BLaER1 (cell line): ENCODE measurements at regions not wholly inside any gene's neighbourhood (a gene's known extent, or its start where the extent isn't known, plus 50 kb on each side); places are given as distances from the start of the nearest gene placed in this dataset.

Experiments
- H3K27ac ChIP-seq: shearing (Covaris generic); formaldehyde crosslinking; 2 replicates; pipeline ENCODE4 v1.8.1; 2022
- H3K27me3 ChIP-seq: shearing (Covaris generic); formaldehyde crosslinking; 2 replicates; pipeline ENCODE4 v1.8.1; 2022
- H3K36me3 ChIP-seq: shearing (Covaris generic); formaldehyde crosslinking; 2 replicates; pipeline ENCODE4 v1.8.1; 2022
- H3K4me1 ChIP-seq: shearing (Covaris generic); formaldehyde crosslinking; 2 replicates; pipeline ENCODE4 v1.8.1; 2022
- H3K4me2 ChIP-seq: shearing (Covaris generic); formaldehyde crosslinking; 2 replicates; pipeline ENCODE4 v1.8.1; 2022
- H3K4me3 ChIP-seq: shearing (Covaris generic); formaldehyde crosslinking; 2 replicates; pipeline ENCODE4 v1.8.1; 2022
- H3K9ac ChIP-seq: shearing (Covaris generic); formaldehyde crosslinking; 2 replicates; pipeline ENCODE4 v1.8.1; 2022
- H3K9me3 ChIP-seq: shearing (Covaris generic); formaldehyde crosslinking; 2 replicates; pipeline ENCODE4 v1.8.1; 2022
- H4K20me1 ChIP-seq: shearing (Covaris generic); formaldehyde crosslinking; 2 replicates; pipeline ENCODE4 v1.8.1; 2022
- Cebpa-rat ChIP-seq: shearing (Covaris generic); IDR thresholded peaks from 2 replicates; pipeline ENCODE4 v1.8.1; 2022

DNA sequence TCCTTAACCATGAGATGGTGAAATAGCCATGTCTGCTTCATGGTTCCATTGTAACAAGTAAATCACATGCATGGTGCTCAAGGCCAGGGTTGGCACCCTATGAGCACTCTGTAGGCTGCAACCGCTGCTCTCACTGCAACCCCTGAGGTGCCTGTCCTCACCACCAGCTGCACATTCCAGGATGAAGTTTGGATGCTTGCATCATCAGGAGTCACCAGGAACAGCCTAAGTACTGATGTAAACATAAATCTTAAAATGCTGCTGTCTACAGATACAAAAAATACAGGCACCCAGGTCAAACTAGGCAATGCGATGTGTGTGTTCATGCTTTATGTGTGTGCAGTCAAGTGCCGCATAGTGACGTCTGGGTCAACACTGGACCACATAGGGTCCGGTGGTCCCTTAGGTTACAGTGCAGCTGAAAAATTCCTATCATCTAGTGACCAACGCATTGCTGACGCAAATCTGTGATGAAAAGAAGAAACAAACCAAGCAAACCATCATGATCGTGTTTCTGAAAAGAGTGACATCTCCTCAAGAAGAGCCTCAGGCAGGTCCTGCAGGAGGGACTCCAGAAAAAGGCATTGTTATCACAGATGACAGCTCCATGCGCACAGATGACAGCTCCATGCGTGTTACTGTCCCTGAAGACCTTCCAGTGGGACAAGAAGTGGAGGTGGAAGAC, 234.8 kb downstream of the AUH start:
- no peaks in the 10 kb centered on the region for H3K4me1 ChIP-seq
- no peaks in the 10 kb centered on the region for H4K20me1 ChIP-seq
- no peak overlapping the region for H3K9ac ChIP-seq
- no peaks in the 10 kb centered on the region for H3K27me3 ChIP-seq
- H3K4me3 ChIP-seq = no peak overlapping the region
- H3K27ac ChIP-seq = no peak overlapping the region
- H3K4me2 ChIP-seq = no peak overlapping the region
- TF ChIP-seq Cebpa-rat = no peak
- peaks cover 19% of the 10 kb centered on the region for H3K36me3 ChIP-seq
- H3K9me3 ChIP-seq = peaks cover 40% of the 10 kb centered on the region

DNA sequence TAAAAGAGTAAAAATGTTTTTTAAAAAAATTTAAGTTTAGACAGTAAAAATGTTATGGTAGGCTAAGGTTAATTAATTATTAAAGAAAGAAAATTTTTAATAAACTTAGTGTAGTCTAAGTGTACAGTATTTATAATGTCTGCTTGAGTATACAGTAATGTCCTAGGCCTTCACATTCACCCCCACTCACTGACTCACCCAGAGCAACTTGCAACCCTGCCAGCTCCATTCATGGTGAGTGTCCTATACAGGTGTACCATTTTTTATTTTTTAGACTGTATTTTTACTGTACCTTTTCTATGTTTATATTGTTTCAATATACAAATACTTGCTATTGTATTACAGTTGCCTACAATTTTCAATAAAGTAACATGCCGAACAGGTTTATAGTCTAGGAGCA, 234.1 kb downstream of the AUH start:
- no peak overlapping the region for H3K4me2 ChIP-seq
- H4K20me1 ChIP-seq = no peaks in the 10 kb centered on the region
- no peaks in the 10 kb centered on the region for H3K4me1 ChIP-seq
- no peak overlapping the region for H3K9ac ChIP-seq
- H3K9me3 ChIP-seq = peaks cover 33% of the 10 kb centered on the region
- no peak overlapping the region for H3K27ac ChIP-seq
- peaks cover 19% of the 10 kb centered on the region for H3K36me3 ChIP-seq
- H3K27me3 ChIP-seq = no peaks in the 10 kb centered on the region
- no peak for TF ChIP-seq Cebpa-rat
- H3K4me3 ChIP-seq = no peak overlapping the region

DNA sequence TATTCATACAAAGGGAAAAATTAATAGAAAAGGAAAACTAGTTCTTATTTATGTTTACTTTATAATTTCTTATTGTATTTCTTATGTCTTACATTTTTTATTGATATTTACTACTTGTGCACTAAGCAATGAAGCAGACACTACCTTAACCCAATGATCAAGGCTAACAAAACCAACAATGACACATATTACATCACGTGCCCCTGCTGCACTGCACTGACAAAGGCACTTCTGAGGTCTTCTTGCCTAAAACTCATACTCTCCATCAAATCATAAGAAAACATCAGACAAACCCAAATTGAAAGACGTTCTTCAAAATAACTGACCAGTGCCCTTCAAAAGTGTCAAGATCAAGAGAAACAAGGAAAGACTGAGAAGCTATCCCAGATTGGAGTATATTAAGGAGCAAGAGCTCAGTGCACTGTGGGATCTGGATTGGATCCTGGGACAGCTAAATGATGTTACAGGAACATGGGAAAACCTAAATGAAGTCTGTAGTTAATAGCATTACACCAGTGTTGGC, 230.9 kb downstream of the AUH start:
- Histone ChIP-seq H3K36me3 (peaks cover 37% of the 10 kb centered on the region), H3K9ac (no peak overlapping the region), H3K9me3 (peaks cover 33% of the 10 kb centered on the region), H3K4me2 (no peak overlapping the region), H3K4me3 (no peak overlapping the region), H3K27me3 (no peaks in the 10 kb centered on the region), H3K27ac (no peak overlapping the region), H4K20me1 (no peaks in the 10 kb centered on the region), H3K4me1 (no peaks in the 10 kb centered on the region)
- TF ChIP-seq Cebpa-rat = no peak

DNA sequence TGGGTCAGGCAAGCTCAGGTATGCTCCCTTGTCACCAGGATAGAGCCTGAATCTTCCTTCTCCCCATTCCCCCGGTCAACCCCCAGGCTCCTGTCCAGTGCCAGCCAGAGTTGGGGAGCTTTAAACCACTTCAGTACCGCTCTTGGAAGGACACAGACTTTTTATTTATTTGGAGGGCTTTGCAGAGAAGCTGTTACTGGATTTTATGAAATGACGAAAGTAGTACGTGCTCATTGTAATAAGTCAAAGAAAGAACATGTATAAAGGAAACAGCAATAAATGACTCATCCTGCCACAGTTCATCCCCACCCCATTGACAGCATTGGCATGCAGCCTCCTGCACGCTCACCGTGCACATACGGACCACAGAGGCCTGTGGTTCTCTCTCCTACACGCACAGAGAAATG, 230.3 kb downstream of the AUH start:
- peaks cover 38% of the 10 kb centered on the region for H3K36me3 ChIP-seq
- H3K27me3 ChIP-seq = no peaks in the 10 kb centered on the region
- H3K9ac ChIP-seq = no peak overlapping the region
- no peaks in the 10 kb centered on the region for H3K4me1 ChIP-seq
- H3K4me2 ChIP-seq = no peak overlapping the region
- H4K20me1 ChIP-seq = no peaks in the 10 kb centered on the region
- peaks cover 33% of the 10 kb centered on the region for H3K9me3 ChIP-seq
- no peak overlapping the region for H3K4me3 ChIP-seq
- no peak overlapping the region for H3K27ac ChIP-seq
- no peak for TF ChIP-seq Cebpa-rat

DNA sequence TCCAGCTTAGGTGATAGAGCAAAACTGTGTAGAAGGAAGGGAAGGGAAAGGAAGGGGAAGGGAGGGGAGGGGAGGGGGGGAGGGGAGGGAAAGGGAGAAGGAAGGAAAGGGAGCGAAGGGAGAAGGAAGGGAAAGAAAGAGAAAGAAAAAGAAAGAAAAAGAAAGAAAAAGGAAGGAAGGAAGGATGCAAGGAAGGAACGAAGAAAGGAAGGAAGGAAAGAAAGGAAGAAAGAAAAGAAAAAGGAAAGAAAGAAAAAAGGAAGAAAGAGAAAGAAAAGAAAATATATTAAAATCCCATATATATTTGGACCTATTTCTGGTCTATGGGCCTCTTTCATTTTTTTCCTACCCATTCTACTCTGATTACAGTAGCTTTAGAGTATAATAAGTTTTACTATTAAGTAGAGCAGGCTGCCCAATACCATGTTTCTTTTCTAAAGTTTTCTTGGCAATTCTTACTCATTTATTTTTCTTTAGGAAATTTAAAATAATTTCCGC, 229.1 kb downstream of the AUH start:
- no peaks in the 10 kb centered on the region for H4K20me1 ChIP-seq
- H3K36me3 ChIP-seq = peaks cover 31% of the 10 kb centered on the region
- H3K9me3 ChIP-seq = peaks cover 31% of the 10 kb centered on the region
- no peak overlapping the region for H3K4me2 ChIP-seq
- no peak overlapping the region for H3K4me3 ChIP-seq
- H3K27ac ChIP-seq = no peak overlapping the region
- TF ChIP-seq Cebpa-rat = no peak
- H3K9ac ChIP-seq = no peak overlapping the region
- H3K4me1 ChIP-seq = no peaks in the 10 kb centered on the region
- no peaks in the 10 kb centered on the region for H3K27me3 ChIP-seq

DNA sequence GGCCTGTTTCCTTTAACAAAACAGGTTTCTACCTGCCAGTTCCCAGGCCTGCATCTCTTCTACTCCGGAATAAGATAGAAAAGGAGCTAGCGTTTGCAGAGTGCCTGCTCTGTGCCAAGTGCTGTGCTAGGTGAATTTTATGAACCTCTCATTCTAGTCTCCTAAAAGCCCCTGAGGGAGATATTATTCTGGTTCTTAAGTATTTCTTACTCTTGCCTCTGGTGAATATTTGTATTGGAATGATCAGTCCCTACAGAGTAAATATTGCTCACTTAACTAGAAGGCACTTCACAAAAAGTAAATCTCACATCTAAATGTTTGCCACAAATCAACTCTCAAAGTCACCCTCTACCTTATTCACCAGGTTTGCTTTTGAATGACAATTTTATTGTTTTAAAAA, 227.1 kb downstream of the AUH start:
- TF ChIP-seq Cebpa-rat = no peak
- Histone ChIP-seq H4K20me1 (no peaks in the 10 kb centered on the region), H3K27me3 (no peaks in the 10 kb centered on the region), H3K4me1 (no peaks in the 10 kb centered on the region), H3K36me3 (peaks cover 31% of the 10 kb centered on the region), H3K27ac (no peak overlapping the region), H3K4me2 (no peak overlapping the region), H3K4me3 (no peak overlapping the region), H3K9ac (no peak overlapping the region), H3K9me3 (peaks cover 31% of the 10 kb centered on the region)

DNA sequence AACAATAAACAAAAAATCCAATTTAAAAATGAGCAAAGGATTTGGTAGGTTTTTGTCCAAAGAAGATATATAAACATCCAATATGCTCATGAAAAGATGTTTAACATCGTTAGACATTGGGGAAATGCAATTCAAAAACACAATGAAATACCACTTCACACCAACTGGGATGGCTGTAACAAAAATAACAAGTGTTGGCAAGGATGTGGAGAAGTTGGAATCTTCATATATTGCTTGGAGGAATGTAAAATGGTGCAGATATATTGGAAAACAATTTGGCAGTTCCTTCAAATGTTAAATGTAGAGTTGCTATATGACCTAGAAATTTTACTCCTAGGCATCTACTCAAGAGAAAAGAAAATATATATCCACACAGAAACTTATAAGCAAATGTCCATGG, 224.3 kb downstream of the AUH start:
- Histone ChIP-seq H3K9ac (no peak overlapping the region), H3K9me3 (peaks cover 31% of the 10 kb centered on the region), H3K36me3 (peaks cover 31% of the 10 kb centered on the region), H4K20me1 (no peaks in the 10 kb centered on the region), H3K4me2 (no peak overlapping the region), H3K27me3 (no peaks in the 10 kb centered on the region), H3K4me1 (peaks cover 21% of the 10 kb centered on the region), H3K27ac (no peak overlapping the region), H3K4me3 (no peak overlapping the region)
- TF ChIP-seq Cebpa-rat = no peak

DNA sequence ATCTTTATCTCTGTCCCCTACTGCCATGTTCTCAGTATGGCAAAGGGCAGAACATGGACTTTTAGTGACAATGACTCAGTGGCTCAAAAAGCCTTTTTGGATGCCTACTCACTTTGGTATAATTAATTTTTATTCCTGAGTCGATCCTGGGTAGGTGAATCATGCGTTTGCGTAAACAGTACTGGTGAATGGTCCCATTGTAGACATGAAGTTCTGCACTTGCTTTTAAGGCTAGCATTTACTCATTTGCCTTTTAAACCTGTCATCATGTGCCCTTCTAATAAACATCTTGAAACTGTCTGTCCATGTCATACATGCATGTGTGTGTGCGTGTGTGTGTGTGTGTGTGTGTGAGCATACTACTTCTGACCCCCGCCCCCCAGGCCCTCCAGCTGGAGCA, 223.0 kb downstream of the AUH start:
- H3K36me3 ChIP-seq = peaks cover 27% of the 10 kb centered on the region
- no peak overlapping the region for H3K4me3 ChIP-seq
- no peak overlapping the region for H3K9ac ChIP-seq
- H3K4me2 ChIP-seq = no peak overlapping the region
- H3K27me3 ChIP-seq = no peaks in the 10 kb centered on the region
- H3K27ac ChIP-seq = no peak overlapping the region
- no peak for TF ChIP-seq Cebpa-rat
- peaks cover 30% of the 10 kb centered on the region for H3K9me3 ChIP-seq
- H3K4me1 ChIP-seq = peaks cover 21% of the 10 kb centered on the region
- H4K20me1 ChIP-seq = no peaks in the 10 kb centered on the region

DNA sequence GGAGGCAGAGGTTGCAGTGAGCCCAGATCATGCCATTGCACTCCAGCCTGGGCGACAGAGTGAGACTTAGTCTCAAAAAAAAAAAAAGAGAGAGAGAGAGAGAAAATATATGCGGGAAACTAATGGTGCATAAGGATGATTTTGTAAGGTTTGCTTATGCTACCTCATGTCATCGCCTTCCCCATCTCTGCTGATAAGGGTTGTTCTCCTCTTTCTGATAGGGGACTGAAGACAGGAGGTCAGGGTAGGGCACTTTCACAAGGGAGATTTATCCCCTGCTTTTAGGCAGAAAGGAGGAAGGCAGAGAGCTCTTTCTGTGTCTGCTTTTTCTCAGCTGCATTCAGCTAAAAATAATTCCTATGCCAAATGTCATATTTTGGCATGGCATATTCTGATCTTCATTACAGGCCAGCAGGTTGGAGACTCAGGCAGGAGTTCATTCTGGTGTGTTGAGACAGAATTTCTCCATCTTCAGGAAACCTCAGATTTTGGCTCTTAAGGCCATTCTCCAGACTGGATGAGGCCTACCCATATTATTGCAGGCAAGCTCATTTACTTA, 220.2 kb downstream of the AUH start:
- Histone ChIP-seq H3K4me1 (peaks cover 31% of the 10 kb centered on the region), H3K9me3 (peaks cover 15% of the 10 kb centered on the region), H3K36me3 (peaks cover 13% of the 10 kb centered on the region), H3K27me3 (no peaks in the 10 kb centered on the region), H3K9ac (no peak overlapping the region), H4K20me1 (no peaks in the 10 kb centered on the region), H3K4me2 (peak overlapping the region; percentile 33), H3K4me3 (no peak overlapping the region), H3K27ac (0 out of 2 replicates have a peak overlapping the region, but pooled peaks have one; percentile 7)
- no peak for TF ChIP-seq Cebpa-rat

DNA sequence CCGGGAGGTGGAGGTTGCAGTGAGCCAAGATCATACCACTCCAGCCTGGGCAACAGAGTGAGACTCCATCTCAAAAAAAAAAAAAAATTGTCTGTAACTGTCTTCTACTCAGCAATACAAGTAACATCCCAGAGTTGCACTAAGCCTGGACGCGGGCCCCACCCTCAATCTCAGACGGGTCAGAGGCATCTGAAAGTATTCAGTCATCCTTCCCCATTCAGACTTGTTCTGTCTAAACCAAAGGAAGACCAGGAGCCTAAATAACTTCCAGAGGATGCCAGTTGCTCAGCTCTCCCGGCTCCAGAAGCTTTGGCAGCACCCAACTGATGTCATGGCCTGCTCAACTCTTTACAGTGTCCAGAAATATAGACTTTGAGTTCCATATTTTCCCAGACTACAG, 218.6 kb downstream of the AUH start:
- no peak overlapping the region for H3K4me2 ChIP-seq
- TF ChIP-seq Cebpa-rat = no peak

More for the DNA sequence above, 218.6 kb downstream of the AUH start:
- no peaks in the 10 kb centered on the region for H4K20me1 ChIP-seq
- peaks cover 12% of the 10 kb centered on the region; the same call in 1 of the 2 replicates for H3K36me3 ChIP-seq
- no peak overlapping the region for H3K9ac ChIP-seq
- no peak overlapping the region for H3K4me3 ChIP-seq
- H3K4me1 ChIP-seq = peaks cover 48% of the 10 kb centered on the region
- no peaks in the 10 kb centered on the region for H3K27me3 ChIP-seq
- peaks cover 13% of the 10 kb centered on the region for H3K9me3 ChIP-seq
- H3K27ac ChIP-seq = no peak overlapping the region
